SKM-1 (cell line): ENCODE measurements at regions not wholly inside any gene's neighbourhood (a gene's known extent, or its start where the extent isn't known, plus 50 kb on each side); places are given as distances from the start of the nearest gene placed in this dataset.

Experiments
- DNase-seq: peaks from one replicate; lab custom pipeline; 2025; ENCODE audit not compliant: unreplicated experiment; lab: John Stamatoyannopoulos, UW

DNA sequence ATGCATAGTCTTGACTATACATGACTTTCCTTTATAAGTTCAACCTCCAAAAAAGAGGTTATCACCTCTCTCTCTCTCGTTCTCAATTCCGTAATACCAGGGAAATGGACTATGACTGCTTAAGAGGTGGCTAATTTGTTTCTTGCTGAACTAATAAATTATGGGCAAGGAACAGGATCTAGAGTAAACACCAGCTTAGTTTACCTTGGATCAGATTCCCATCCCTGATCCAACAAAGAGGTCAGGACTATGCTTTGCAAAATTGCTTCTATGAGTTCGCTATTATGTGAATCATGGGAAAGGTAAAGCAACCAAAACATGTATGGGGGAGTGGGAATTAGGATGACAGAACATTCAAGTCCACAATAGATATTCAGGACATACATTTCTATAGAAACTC lies 630.7 kb downstream of the HACE1 start:
- DNase-seq = no peak

DNA sequence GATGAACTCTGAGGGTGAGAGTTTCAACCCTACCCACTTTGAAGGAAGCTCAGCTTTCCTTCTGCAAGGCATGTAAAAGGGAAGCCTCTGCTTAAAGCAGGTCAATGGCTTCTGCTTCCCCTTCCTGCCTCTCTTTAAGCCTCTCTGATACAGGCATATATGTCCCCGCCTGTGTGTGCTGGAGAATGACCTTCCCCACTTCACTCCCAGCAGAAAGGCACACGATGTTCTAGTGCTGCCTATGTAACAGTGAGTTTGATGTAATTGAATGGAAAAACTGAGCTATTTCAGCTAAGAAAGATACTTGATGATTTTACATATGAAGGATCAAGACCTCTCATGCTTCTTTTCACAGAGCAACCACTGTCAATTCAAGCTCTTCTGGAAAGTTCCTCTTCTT lies 632.2 kb downstream of the HACE1 start:
- DNase-seq = peak; percentile 12

DNA sequence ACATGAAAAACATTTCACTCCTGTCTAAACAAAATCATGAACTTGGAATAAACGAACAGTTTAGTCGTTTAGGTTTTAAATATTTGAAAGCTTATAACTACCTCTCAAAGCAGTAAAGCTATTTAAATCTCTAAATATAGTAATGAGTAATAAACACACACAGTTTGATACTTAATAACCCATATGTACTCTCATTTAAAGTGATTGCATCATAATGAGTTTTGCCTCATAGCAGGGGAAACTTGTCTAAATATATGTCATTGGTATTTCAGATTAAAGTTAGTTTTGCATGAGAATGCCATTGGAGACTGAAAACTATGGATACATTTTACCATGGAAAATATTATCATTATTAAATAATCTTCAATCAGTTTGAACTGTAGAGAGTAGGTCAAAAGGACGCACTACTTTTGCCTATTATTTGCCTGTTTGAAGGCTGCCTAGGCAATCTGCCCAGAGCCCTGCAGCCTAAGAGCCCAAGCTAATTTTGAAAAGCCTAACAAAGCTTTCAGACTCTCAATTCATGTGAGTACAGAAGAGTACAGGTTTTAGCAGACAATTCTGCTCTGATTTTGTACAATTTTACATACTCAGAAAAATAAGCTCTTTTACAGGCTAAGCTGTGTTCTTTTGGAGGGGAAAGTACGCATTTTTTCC lies 632.8 kb downstream of the HACE1 start:
- DNase-seq = no peak

- DNase-seq = no peak
These were observed 641.6 kb downstream of the HACE1 start for GRCh38 chr6:104218116-104218515.

GRCh38 chr6:104214901-104215300 lies 644.8 kb downstream of the HACE1 start:
- no peak for DNase-seq

DNA sequence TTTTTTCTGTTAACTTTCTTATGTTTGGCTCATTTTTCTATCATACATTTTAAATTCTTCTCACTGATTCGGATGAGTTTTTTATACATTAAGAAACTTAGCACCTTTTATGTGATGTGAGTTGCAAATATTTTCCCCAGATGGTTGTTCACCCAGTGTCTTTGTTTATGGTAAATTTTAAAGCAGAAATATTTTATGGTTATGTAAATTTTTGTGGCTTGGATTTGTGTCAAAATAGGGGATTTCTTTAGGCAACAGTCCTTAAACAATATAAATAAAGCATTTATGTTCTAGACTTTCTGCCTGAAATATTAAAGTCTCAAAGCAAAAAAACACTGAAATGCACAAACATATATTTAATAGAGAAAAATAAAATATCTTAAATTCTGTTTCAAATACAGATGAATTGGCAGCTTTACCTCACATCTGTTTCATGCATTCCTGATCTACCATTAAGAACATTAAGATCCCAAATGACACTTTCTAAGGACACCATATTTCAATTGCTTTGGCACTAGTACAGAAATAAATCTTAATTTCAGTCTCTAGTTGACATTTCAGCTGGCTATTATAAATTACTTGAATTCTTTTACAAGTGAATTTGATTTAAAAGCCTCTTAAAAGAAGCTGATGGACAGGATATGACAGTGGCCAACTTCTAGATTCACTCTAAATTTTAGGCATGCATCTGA lies 646.6 kb downstream of the HACE1 start:
- DNase-seq = no peak

DNA sequence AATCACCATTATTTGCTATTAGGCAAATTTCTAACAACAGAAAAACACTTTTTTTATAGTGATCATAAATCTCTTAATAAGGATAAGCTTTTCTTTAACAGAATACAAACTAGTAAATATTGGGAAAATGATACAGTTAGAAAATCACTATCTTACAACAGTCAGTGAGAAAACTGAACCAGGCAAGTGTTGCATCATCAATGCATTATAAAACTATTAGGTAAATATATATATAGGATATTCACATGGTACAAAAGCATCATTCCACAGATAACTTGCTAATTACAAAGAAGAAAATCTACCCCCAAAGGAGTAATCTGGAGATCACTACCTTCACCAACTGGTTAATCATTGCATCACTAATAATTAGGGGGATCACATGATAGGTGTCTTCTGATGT lies 652.1 kb downstream of the HACE1 start:
- DNase-seq = no peak

DNA sequence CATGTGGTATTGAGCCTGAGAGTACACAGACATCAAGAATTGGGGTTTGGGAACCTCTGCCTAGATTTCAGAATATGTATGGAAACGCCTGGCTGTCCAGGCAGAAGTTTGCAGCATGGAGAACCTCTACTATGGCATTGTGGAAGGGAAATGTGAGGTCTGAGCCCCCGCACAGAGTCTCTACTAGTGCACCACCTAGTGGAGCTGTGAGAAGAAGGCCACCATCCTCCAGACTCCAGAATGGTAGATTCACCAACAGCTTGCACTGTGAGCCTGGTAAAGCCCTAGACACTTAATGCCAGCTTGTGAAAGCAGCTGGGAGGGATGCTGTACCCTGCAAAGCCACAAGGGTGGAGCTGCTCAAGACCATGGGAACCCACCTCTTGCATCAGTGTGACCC lies 658.2 kb downstream of the HACE1 start:
- DNase-seq = no peak

- no peak for DNase-seq
These were observed 672.1 kb downstream of the HACE1 start for GRCh38 chr6:104187616-104188015.

DNA sequence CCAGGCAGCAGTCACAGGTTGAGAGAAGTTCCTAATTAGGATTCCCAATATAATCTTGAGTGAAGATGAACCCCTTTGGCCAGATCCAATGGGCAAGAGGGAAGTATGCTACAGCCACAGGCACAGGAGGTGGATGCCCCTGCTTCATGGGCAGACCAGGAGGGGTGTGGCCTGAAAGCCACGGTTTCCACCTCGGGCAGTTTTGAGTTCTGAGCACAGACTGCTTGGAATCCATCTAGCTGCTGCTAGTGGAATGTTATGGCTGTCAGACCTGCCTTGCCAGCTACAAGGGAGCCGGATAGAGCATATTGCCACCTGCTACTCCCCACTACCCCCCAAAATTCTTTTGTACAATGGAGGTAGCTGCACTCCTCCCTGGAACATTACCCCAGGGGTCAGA lies 672.9 kb downstream of the HACE1 start:
- DNase-seq = no peak

DNA sequence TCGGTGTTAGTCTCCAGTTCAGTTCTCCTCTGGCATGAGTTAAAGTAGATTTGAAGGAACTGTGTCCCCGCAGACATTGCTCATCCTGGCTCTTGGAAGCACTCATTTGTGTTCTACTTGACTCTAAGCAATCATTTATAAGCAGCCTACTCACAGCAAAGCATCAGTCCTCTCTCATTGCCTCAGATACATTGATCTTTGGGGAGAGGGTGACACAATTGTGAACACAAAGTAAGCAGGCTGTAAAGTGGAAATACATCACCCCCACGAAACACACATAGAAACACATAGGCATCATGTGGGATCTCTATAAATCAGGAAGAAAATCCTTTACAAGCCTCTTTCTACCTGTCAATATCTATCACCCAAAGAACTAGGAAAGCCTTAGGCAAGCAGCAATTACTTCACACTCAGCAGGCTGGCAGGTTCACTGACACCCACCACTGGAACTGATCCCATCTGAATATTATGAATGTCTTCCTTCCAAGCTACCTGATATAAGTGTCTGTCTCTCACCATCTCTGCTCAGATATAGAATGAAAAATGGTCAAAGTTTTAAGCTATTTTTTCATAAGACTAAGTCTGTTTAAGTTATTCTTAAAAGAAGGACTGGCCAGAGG lies 675.8 kb downstream of the HACE1 start:
- DNase-seq = no peak

- no peak for DNase-seq
These were observed 676.9 kb downstream of the HACE1 start for GRCh38 chr6:104182811-104183210.

- DNase-seq = no peak
These were observed 686.1 kb downstream of the HACE1 start for GRCh38 chr6:104173668-104174067.

DNA sequence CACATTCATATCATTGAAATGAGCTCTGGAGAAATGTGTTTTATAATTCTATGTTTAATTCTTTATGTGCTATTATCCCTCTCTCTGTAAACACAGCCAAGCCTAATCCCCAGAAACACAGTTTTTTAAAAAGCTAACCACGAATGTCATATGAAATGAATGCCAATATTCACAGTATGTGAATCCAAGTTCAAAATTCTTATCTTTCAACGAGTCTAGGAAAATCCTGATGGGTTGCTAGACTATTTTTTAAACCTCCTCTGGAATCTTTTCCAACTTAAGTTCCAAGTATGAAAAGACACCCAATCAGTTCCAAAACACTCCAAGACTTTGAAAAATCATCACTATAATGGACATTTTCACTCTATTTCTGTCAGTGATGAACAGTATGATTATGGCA lies 689.3 kb downstream of the HACE1 start:
- DNase-seq = no peak

DNA sequence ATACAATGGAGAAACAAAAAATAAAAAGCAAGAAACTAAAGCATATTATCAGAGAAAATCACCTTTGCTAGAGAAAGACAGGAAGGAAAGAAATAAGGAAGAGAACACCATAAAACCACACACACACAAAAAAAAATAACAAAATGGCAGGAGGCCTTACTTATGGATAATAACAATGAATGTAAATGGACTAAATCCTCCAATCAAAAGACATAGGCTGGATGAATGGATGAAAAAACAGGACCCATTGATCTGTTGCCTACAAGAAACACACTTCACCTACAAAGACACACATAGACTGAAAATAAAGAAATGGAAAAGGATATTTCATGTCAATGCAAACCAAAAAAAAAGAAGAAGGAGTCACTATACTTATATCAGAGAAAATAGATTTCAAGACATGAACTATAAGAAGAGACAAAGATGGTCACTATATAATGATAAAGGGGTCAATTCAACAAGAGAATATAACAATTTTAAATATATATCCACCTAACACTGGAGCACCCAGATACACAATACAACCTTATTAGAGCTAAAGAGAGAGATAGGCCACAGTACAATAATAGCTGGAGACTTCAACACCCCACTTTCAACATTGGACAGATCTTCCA lies 693.6 kb downstream of the HACE1 start:
- no peak for DNase-seq

DNA sequence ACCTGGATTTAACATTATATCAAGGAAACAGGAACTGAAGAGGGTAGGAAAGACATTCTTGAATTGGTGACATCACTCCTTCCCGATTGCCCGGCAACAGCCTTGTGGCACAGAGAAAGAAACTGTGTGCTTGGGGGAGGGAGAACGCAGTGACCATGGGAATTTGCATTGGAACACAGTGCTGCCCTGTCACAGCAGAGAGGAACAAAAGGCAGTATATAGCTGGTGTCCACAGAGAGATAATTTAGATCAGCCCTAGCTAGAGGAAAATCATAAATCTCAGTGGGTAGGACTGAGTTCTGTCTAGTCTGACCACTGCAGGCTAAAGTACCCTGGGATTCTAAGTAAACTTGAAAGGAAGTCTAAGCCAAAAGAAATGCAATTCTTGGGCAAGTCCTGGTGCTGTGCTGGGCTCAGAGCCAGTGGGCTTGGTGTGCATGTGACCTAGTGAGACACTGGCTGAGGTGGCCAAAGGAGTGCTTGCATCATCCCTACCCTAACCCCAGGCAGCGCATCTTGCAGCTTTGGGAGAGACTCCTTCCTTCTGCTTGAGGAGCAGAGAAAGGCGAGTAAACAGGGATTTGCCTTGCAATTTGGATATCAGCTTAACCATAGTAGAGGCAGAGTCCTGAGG lies 697.6 kb downstream of the HACE1 start:
- DNase-seq = no peak

DNA sequence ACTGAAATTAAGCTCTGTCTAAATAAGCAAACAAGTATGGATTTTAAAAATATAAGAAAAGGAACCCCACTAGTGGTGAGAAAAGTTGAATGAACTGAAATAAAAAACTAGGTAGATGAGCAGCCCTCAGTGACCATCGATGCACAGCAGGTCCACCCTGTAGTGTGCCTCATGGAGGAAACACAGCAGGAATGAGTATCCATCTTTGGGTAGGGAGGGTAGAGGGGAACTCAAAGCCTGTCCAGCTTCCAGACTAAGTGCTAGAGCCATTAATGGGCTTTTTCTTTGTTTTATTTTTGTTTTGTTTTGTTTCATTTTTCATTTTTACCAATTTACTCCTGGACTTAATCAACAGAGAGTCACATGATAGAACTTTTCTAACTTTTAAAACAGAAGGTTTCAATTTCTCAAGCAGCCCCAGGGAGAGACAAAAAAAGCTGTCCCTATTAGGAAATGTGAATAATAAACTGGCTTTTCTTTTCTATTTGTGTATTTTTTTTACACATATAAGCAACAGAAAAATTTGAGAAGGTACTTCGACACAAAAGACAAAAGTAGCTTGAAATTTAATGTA lies 700.6 kb downstream of the HACE1 start:
- DNase-seq = no peak

DNA sequence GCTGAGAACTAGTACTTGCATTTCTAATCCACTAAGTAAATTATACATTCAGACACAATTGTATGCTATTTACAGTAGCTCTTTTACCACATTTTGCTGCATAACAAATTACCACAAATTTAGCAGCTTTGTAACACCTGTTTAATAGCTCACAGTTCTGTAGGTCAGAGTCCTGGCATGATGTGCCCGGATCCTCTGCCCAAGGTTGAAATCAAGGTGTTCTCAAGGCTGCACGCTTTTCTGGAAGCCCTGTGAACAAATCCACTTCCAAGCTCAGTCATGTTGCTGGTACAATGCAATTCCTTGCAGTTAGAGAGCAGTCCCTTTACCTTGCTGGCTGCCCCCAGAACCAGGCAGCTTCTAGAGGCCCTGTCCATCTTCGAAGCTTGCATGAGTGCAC lies 716.0 kb downstream of the HACE1 start:
- no peak for DNase-seq

- DNase-seq = no peak
These were observed 724.8 kb downstream of the HACE1 start for GRCh38 chr6:104134876-104135275.

DNA sequence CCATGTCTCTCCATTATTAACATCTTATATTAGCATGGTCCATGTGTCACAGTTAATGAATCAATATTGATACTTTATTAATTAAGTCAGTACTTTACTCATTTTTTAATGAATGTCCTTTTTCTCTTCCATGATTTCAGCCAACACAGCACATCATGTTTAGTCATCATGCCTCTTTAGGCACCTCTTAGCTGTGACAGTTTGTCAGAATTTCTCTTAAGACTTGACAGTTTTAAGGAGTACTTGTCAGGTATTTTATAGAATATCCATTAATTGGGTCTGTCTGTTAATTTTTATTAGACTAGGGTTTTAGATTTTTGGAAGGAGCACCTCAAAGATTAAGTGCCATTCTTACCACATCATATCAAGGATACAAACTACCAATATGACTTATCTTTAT lies 729.4 kb downstream of the HACE1 start:
- DNase-seq = no peak

DNA sequence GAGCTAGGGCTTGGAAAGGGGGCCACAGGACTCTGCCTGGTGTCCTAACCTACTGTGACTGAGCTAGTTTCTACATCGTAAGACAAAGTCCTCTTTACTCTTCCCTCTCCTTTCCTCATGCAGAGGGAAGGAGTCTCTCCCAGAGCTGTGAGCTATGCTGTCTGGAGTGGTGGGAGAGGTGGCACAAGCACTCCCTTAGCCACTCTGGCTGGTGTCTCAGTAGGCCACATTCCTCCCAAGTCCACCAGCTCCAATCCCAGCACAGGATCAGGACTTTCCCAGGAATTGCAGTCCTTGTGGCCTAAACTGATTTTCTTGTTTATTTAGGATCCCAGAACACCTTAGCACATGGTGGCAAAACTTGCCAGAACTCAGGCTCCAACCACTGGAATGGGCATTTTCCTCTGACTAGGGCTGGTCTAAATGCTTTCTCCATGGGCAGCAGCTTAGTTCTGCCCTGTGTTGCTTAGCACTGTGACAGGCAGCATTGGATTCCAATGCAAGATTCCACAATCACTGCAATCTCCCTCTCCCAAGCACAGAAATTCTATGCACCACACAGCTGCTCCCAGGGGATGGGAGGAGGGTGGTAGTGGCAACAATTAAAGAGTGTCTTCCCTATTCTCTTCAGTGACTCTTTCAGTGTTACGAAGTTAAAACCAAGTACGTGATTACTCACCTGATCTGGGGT lies 733.3 kb downstream of the HACE1 start:
- no peak for DNase-seq
